ENCODE measurements at regions not wholly inside any gene's neighbourhood (a gene's known extent, or its start where the extent isn't known, plus 50 kb on each side); places are given as distances from the start of the nearest gene placed in this dataset.

GRCh38 chr7:97460433-97460832 lies 271.5 kb upstream of the TAC1 start:
- CTCF ChIA-PET = no interaction called here
- DNase-seq (ENCODE audit: extremely low spot score) = no peak
- POLR2A ChIA-PET = no interaction called here
- TF ChIP-seq FOXM1 (IDR thresholded peaks at IDR 0.05; ENCODE audit: borderline replicate concordance) = no peak
- no peak for TF ChIP-seq NFRKB (IDR thresholded peaks at IDR 0.05)
- TF ChIP-seq ZNF384 (IDR thresholded peaks at IDR 0.05) = no peak
- TF ChIP-seq ELF4 (IDR thresholded peaks at IDR 0.05) = no peak
- TF ChIP-seq FOXK2 (IDR thresholded peaks at IDR 0.05) = no peak
- TF ChIP-seq HDGF (IDR thresholded peaks at IDR 0.05; ENCODE audit: borderline replicate concordance) = no peak
- TF ChIP-seq L3MBTL2 (conservative IDR thresholded peaks at IDR 0.05) = no peak
- no peak for TF ChIP-seq SP1 (IDR thresholded peaks at IDR 0.05)
- no peak for TF ChIP-seq TARDBP (IDR thresholded peaks at IDR 0.05)
- no peak for TF ChIP-seq BHLHE40 (IDR thresholded peaks at IDR 0.05; ENCODE audit: borderline replicate concordance)
- TF ChIP-seq LEF1 (IDR thresholded peaks at IDR 0.05; ENCODE audit: borderline replicate concordance) = no peak
- no peak for TF ChIP-seq ARNT (IDR thresholded peaks at IDR 0.05)
- TF ChIP-seq, protein P1, sequence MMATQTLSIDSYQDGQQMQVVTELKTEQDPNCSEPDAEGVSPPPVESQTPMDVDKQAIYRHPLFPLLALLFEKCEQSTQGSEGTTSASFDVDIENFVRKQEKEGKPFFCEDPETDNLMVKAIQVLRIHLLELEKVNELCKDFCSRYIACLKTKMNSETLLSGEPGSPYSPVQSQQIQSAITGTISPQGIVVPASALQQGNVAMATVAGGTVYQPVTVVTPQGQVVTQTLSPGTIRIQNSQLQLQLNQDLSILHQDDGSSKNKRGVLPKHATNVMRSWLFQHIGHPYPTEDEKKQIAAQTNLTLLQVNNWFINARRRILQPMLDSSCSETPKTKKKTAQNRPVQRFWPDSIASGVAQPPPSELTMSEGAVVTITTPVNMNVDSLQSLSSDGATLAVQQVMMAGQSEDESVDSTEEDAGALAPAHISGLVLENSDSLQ (IDR thresholded peaks at IDR 0.05) = no peak

- CTCF ChIA-PET = no interaction called here
- no peak for TF ChIP-seq SP1 (IDR thresholded peaks at IDR 0.05)
- no peak for TF ChIP-seq L3MBTL2 (conservative IDR thresholded peaks at IDR 0.05)
- TF ChIP-seq, protein P1 (IDR thresholded peaks at IDR 0.05) = no peak
- no peak for TF ChIP-seq FOXM1 (IDR thresholded peaks at IDR 0.05; ENCODE audit: borderline replicate concordance)
- no peak for TF ChIP-seq LEF1 (IDR thresholded peaks at IDR 0.05; ENCODE audit: borderline replicate concordance)
- no peak for TF ChIP-seq TARDBP (IDR thresholded peaks at IDR 0.05)
- TF ChIP-seq BHLHE40 (IDR thresholded peaks at IDR 0.05; ENCODE audit: borderline replicate concordance) = no peak
- TF ChIP-seq HDGF (IDR thresholded peaks at IDR 0.05; ENCODE audit: borderline replicate concordance) = no peak
- no peak for TF ChIP-seq ELF4 (IDR thresholded peaks at IDR 0.05)
- no peak for TF ChIP-seq ZNF384 (IDR thresholded peaks at IDR 0.05)
- no peak for TF ChIP-seq FOXA1 (IDR thresholded peaks at IDR 0.05)
- TF ChIP-seq FOXK2 (IDR thresholded peaks at IDR 0.05) = no peak
- no peak for TF ChIP-seq SUZ12 (IDR thresholded peaks at IDR 0.05)
- TF ChIP-seq CTBP1 (IDR thresholded peaks at IDR 0.05; ENCODE audit: borderline replicate concordance) = no peak
- no peak for TF ChIP-seq NFRKB (IDR thresholded peaks at IDR 0.05)
- TF ChIP-seq ARNT (IDR thresholded peaks at IDR 0.05) = no peak
- POLR2A ChIA-PET = no interaction called here
Measured at GRCh38 chr7:97461596-97461995, 270.3 kb upstream of the TAC1 start.

GRCh38 chr7:97466071-97466470 lies 265.8 kb upstream of the TAC1 start:
- DNase-seq (ENCODE audit: extremely low spot score) = no peak
- TF ChIP-seq SP1 (IDR thresholded peaks at IDR 0.05) = no peak
- TF ChIP-seq TARDBP (IDR thresholded peaks at IDR 0.05) = no peak
- no peak for TF ChIP-seq FOXM1 (IDR thresholded peaks at IDR 0.05; ENCODE audit: borderline replicate concordance)
- TF ChIP-seq LEF1 (IDR thresholded peaks at IDR 0.05; ENCODE audit: borderline replicate concordance) = no peak
- TF ChIP-seq ARNT (IDR thresholded peaks at IDR 0.05) = no peak
- no peak for TF ChIP-seq CTBP1 (IDR thresholded peaks at IDR 0.05; ENCODE audit: borderline replicate concordance)
- TF ChIP-seq HDGF (IDR thresholded peaks at IDR 0.05; ENCODE audit: borderline replicate concordance) = no peak
- TF ChIP-seq ZNF384 (IDR thresholded peaks at IDR 0.05) = no peak
- TF ChIP-seq, protein P1 (IDR thresholded peaks at IDR 0.05) = no peak
- no peak for TF ChIP-seq L3MBTL2 (conservative IDR thresholded peaks at IDR 0.05)
- TF ChIP-seq FOXK2 (IDR thresholded peaks at IDR 0.05) = no peak
- ChIA-PET POLR2A (no interaction called here), CTCF (no interaction called here)

More at GRCh38 chr7:97461596-97461995, 270.3 kb upstream of the TAC1 start:
- DNase-seq (ENCODE audit: extremely low spot score) = no peak

GRCh38 chr7:97466999-97467740 lies 264.7 kb upstream of the TAC1 start:
- CTCF ChIA-PET = no interaction called here
- DNase-seq (ENCODE audit: extremely low spot score) = no peak
- POLR2A ChIA-PET = no interaction called here

GRCh38 chr7:97468493-97468892 lies 263.4 kb upstream of the TAC1 start:
- CTCF ChIA-PET = no interaction called here
- POLR2A ChIA-PET = no interaction called here
- DNase-seq (ENCODE audit: extremely low spot score) = no peak
- no peak for TF ChIP-seq ELF4 (IDR thresholded peaks at IDR 0.05)
- no peak for TF ChIP-seq CTBP1 (IDR thresholded peaks at IDR 0.05; ENCODE audit: borderline replicate concordance)
- TF ChIP-seq FOXA1 (IDR thresholded peaks at IDR 0.05) = no peak
- TF ChIP-seq, protein P1 (IDR thresholded peaks at IDR 0.05) = no peak

More at GRCh38 chr7:97466999-97467740, 264.7 kb upstream of the TAC1 start:
- TF ChIP-seq CTBP1 (IDR thresholded peaks at IDR 0.05; ENCODE audit: borderline replicate concordance) (no peak), FOXM1 (IDR thresholded peaks at IDR 0.05; ENCODE audit: borderline replicate concordance) (no peak), ARNT (IDR thresholded peaks at IDR 0.05) (no peak), SP1 (IDR thresholded peaks at IDR 0.05) (no peak)

GRCh38 chr7:97470726-97471125 lies 261.2 kb upstream of the TAC1 start:
- TF ChIP-seq SP1 (IDR thresholded peaks at IDR 0.05) (no peak), SUZ12 (IDR thresholded peaks at IDR 0.05) (no peak), LEF1 (IDR thresholded peaks at IDR 0.05; ENCODE audit: borderline replicate concordance) (no peak), ELF4 (IDR thresholded peaks at IDR 0.05) (no peak)
- ChIA-PET CTCF (interaction anchor here (0.7 kb wide), 1 partner anchor 271 kb away, joined by 3 read pairs; no protein-coding TSS in a partner anchor), POLR2A (no interaction called here)
- DNase-seq (ENCODE audit: extremely low spot score) = no peak

Data from HEK293T (cell line).